ENCODE measurements at regions not wholly inside any gene's neighbourhood (a gene's known extent, or its start where the extent isn't known, plus 50 kb on each side); places are given as distances from the start of the nearest gene placed in this dataset.

GRCh38 chr6:14783594-14783993 is 462.3 kb upstream of the JARID2 start (continued):
- TF ChIP-seq USF2 (IDR thresholded peaks at IDR 0.05; ENCODE audit: borderline replicate concordance, low read depth, low read length) = no peak

GRCh38 chr6:14784596-14785492 is 461.0 kb upstream of the JARID2 start:
- WGBS (ENCODE audit: low lambda C conversion rate) = 70% methylated on average over 12 of the region's 15 CpGs
- no peaks in the 10 kb centered on the region for H3K36me3 ChIP-seq (replicated peaks in 1 of 2; ENCODE audit: control insufficient read depth in 1 of 2, insufficient read depth in 2 of 2, low read length in 1 of 2)
- no peaks in the 10 kb centered on the region for H3K9me2 ChIP-seq
- no peak overlapping the region for H3K27ac ChIP-seq (ENCODE audit: low read depth in 2 of 2, low read length in 1 of 2)
- no peak for DNase-seq
- H3K4me2 ChIP-seq = no peak overlapping the region
- TF ChIP-seq RCOR1 (IDR thresholded peaks at IDR 0.05; ENCODE audit: low read length) (no peak), FOXM1 (IDR thresholded peaks at IDR 0.05; ENCODE audit: low read depth) (no peak), GATA2 (CRISPR knock-in tag; IDR thresholded peaks at IDR 0.05) (no peak), NFIC (IDR thresholded peaks at IDR 0.05; ENCODE audit: borderline replicate concordance) (no peak), SIN3A (IDR thresholded peaks at IDR 0.05; ENCODE audit: borderline replicate concordance, low read depth, low read length) (no peak), ELF1 (IDR thresholded peaks at IDR 0.05) (no peak), IRF3 (IDR thresholded peaks at IDR 0.05; ENCODE audit: low read depth, low read length) (no peak), MAX (IDR thresholded peaks at IDR 0.05; ENCODE audit: low read depth) (no peak)
- H3F3A ChIP-seq (replicated peaks; ENCODE audit: insufficient read depth) = no peaks in the 10 kb centered on the region
- H3K4me3 ChIP-seq (ENCODE audit: low read depth in 2 of 2, low read length in 1 of 2) = no peak overlapping the region
- no peak overlapping the region for H2AFZ ChIP-seq (ENCODE audit: low read depth)
- ChIA-PET CTCF (no interaction called here), POLR2A (no interaction called here)
- no peaks in the 10 kb centered on the region for H3K27me3 ChIP-seq (ENCODE audit: insufficient read depth)
- no peaks in the 10 kb centered on the region for H3K79me2 ChIP-seq (ENCODE audit: insufficient read depth)
- peaks cover 0 to 2% of the 10 kb centered on the region in 2 experiments; a peak in 1 of 4 replicates for H3K4me1 ChIP-seq (ENCODE audit: control insufficient read depth in 1 of 2, insufficient read depth in 2 of 2, low read depth in 1 of 2, low read length in 1 of 2)
- no peaks in the 10 kb centered on the region for H4K20me1 ChIP-seq (ENCODE audit: insufficient read depth)
- H3K9ac ChIP-seq = no peak overlapping the region
- H3K9me3 ChIP-seq = no peaks in the 10 kb centered on the region

GRCh38 chr6:14785493-14785790 is 460.4 kb upstream of the JARID2 start:
- no peak overlapping the region for H3K4me3 ChIP-seq (ENCODE audit: low read depth in 2 of 2, low read length in 1 of 2)
- 64% methylated on average over 2 of the region's 2 CpGs for WGBS (ENCODE audit: low lambda C conversion rate)
- H3K4me2 ChIP-seq = no peak overlapping the region
- H2AFZ ChIP-seq (ENCODE audit: low read depth) = no peak overlapping the region
- H3K27me3 ChIP-seq (ENCODE audit: insufficient read depth) = no peaks in the 10 kb centered on the region
- H4K20me1 ChIP-seq (ENCODE audit: insufficient read depth) = no peaks in the 10 kb centered on the region
- ChIA-PET POLR2A (no interaction called here), CTCF (no interaction called here)
- no peak overlapping the region for H3K27ac ChIP-seq (ENCODE audit: low read depth in 2 of 2, low read length in 1 of 2)
- TF ChIP-seq FOXJ3 (CRISPR knock-in tag; IDR thresholded peaks at IDR 0.05) = no peak
- TF ChIP-seq MAX (IDR thresholded peaks at IDR 0.05; ENCODE audit: low read depth) = no peak
- TF ChIP-seq GATA2 (CRISPR knock-in tag; IDR thresholded peaks at IDR 0.05) = no peak
- no peak for TF ChIP-seq MXI1 (IDR thresholded peaks at IDR 0.05; ENCODE audit: low read depth, low read length)
- TF ChIP-seq USF1 (IDR thresholded peaks at IDR 0.05; ENCODE audit: borderline replicate concordance, low read depth) = no peak
- TF ChIP-seq NRF1 (IDR thresholded peaks at IDR 0.05; ENCODE audit: low read depth, low read length) = no peak
- no peak for TF ChIP-seq SMC3 (IDR thresholded peaks at IDR 0.05; ENCODE audit: low read depth, low read length)
- no peak for TF ChIP-seq REST (IDR thresholded peaks at IDR 0.05; ENCODE audit: low read depth, low read length)
- no peak for TF ChIP-seq USF2 (IDR thresholded peaks at IDR 0.05; ENCODE audit: borderline replicate concordance, low read depth, low read length)
- TF ChIP-seq SIN3A (IDR thresholded peaks at IDR 0.05; ENCODE audit: borderline replicate concordance, low read depth, low read length) = no peak
- TF ChIP-seq RCOR1 (IDR thresholded peaks at IDR 0.05; ENCODE audit: low read length) = no peak
- no peak for TF ChIP-seq ELF1 (IDR thresholded peaks at IDR 0.05)
- H3K4me1 ChIP-seq (ENCODE audit: control insufficient read depth in 1 of 2, insufficient read depth in 2 of 2, low read depth in 1 of 2, low read length in 1 of 2) = peaks cover under 1 to 5% of the 10 kb centered on the region in 2 experiments; a peak in 2 of 4 replicates
- no peaks in the 10 kb centered on the region for H3K79me2 ChIP-seq (ENCODE audit: insufficient read depth)
- DNase-seq = no peak
- no peak overlapping the region for H3K9ac ChIP-seq
- H3F3A ChIP-seq (replicated peaks; ENCODE audit: insufficient read depth) = no peaks in the 10 kb centered on the region
- H3K9me2 ChIP-seq = no peaks in the 10 kb centered on the region
- H3K36me3 ChIP-seq (replicated peaks in 1 of 2; ENCODE audit: control insufficient read depth in 1 of 2, insufficient read depth in 2 of 2, low read length in 1 of 2) = no peaks in the 10 kb centered on the region
- no peaks in the 10 kb centered on the region for H3K9me3 ChIP-seq

Measured in SK-N-SH (cell line).